ENCODE measurements at regions not wholly inside any gene's neighbourhood (a gene's known extent, or its start where the extent isn't known, plus 50 kb on each side); places are given as distances from the start of the nearest gene placed in this dataset.

GRCh38 chr5:144582066-144582465, 411.4 kb downstream of the KCTD16 start:
- no peak for DNase-seq (ENCODE audit: low read depth, low spot score)
- in situ Hi-C loops (cut with HindIII; ENCODE audit: low sequenced_read_pairs): no loop called here
- H3K4me3 ChIP-seq (ENCODE audit: low read depth, low read length): no peak overlapping the region
- TF ChIP-seq CTCF (IDR thresholded peaks at IDR 0.05; ENCODE audit: low read depth, low read length): no peak

- DNase-seq (ENCODE audit: low read depth, low spot score): no peak
- TF ChIP-seq CTCF (IDR thresholded peaks at IDR 0.05; ENCODE audit: low read depth, low read length): no peak
- no peak overlapping the region for H3K4me3 ChIP-seq (ENCODE audit: low read depth, low read length)
- in situ Hi-C loops (cut with HindIII; ENCODE audit: low sequenced_read_pairs): no loop called here
Measured at GRCh38 chr5:144581044-144581443, 410.4 kb downstream of the KCTD16 start.

GRCh38 chr5:144577676-144578075, 407.0 kb downstream of the KCTD16 start:
- TF ChIP-seq CTCF (IDR thresholded peaks at IDR 0.05; ENCODE audit: low read depth, low read length): no peak
- in situ Hi-C loops (cut with HindIII; ENCODE audit: low sequenced_read_pairs): no loop called here
- no peak for DNase-seq (ENCODE audit: low read depth, low spot score)
- no peak overlapping the region for H3K4me3 ChIP-seq (ENCODE audit: low read depth, low read length)

GRCh38 chr5:144575736-144576135, 405.1 kb downstream of the KCTD16 start:
- TF ChIP-seq CTCF (IDR thresholded peaks at IDR 0.05; ENCODE audit: low read depth, low read length): no peak
- no peak for DNase-seq (ENCODE audit: low read depth, low spot score)
- no peak overlapping the region for H3K4me3 ChIP-seq (ENCODE audit: low read depth, low read length)
- in situ Hi-C loops (cut with HindIII; ENCODE audit: low sequenced_read_pairs): no loop called here

- peak; percentile 65 for DNase-seq (ENCODE audit: low read depth, low spot score)
- H3K4me3 ChIP-seq (ENCODE audit: low read depth, low read length): no peak overlapping the region
- in situ Hi-C loops (cut with HindIII; ENCODE audit: low sequenced_read_pairs): no loop called here
- peak; percentile 26 for TF ChIP-seq CTCF (IDR thresholded peaks at IDR 0.05; ENCODE audit: low read depth, low read length)
Measured at GRCh38 chr5:144567421-144567780, 396.7 kb downstream of the KCTD16 start.

GRCh38 chr5:144566747-144567420, 396.2 kb downstream of the KCTD16 start:
- peak; percentile 80 for DNase-seq (ENCODE audit: low read depth, low spot score)
- no peak for TF ChIP-seq CTCF (IDR thresholded peaks at IDR 0.05; ENCODE audit: low read depth, low read length)
- in situ Hi-C loops (cut with HindIII; ENCODE audit: low sequenced_read_pairs): no loop called here
- no peak overlapping the region for H3K4me3 ChIP-seq (ENCODE audit: low read depth, low read length)
